SK-N-SH treated with all-trans-retinoic acid at 6 μM for 48 hours (cell line): ENCODE measurements at regions not wholly inside any gene's neighbourhood (a gene's known extent, or its start where the extent isn't known, plus 50 kb on each side); places are given as distances from the start of the nearest gene placed in this dataset.

Experiments used
- ATAC-seq: fragments of 200-7000 bp; cut with Tn5 transposase; 3 replicates; pipeline ENCODE4 v1.9.1; 2020; ENCODE audit warnings: mild to moderate bottlenecking, moderate library complexity
- ARNTL ChIP-seq: fragments of 450-650 bp; formaldehyde crosslinking; IDR thresholded peaks from 2 replicates; pipeline ENCODE4 v1.5.0; 2020; ENCODE audit warnings: low read depth, mild to moderate bottlenecking, moderate library complexity, borderline replicate concordance
- BACH2 ChIP-seq: fragments of 250-450 bp; sonication (Bioruptor Pico); IDR thresholded peaks from 2 replicates; pipeline ENCODE4 v1.9.0; 2021; ENCODE audit warnings: mild to moderate bottlenecking, borderline replicate concordance
- CSDC2 ChIP-seq: fragments of 250-450 bp; sonication (Bioruptor Pico); IDR thresholded peaks from 2 replicates; pipeline ENCODE4 v1.5.0; 2020; ENCODE audit warnings: mild to moderate bottlenecking, moderate library complexity
- ESRRG ChIP-seq: fragments of 250-450 bp; sonication (Bioruptor Pico); IDR thresholded peaks from 2 replicates; pipeline ENCODE4 v1.6.1; 2021; ENCODE audit warnings: mild to moderate bottlenecking
- GLIS3 ChIP-seq: fragments of 250-450 bp; sonication (Bioruptor Pico); IDR thresholded peaks from 2 replicates; pipeline ENCODE4 v1.5.0; 2020; ENCODE audit warnings: mild to moderate bottlenecking, moderate library complexity
- ISL1 ChIP-seq: fragments of 250-450 bp; sonication (Bioruptor Pico); IDR thresholded peaks from 2 replicates; pipeline ENCODE4 v2.1.2; 2022; ENCODE audit warnings: mild to moderate bottlenecking, moderate library complexity
- OSR1 ChIP-seq: fragments of 250-450 bp; sonication (Bioruptor Pico); IDR thresholded peaks from 2 replicates; pipeline ENCODE4 v1.8.0; 2022; ENCODE audit warnings: moderate library complexity, mild to moderate bottlenecking, inconsistent platforms
- PATZ1 ChIP-seq: fragments of 250-450 bp; sonication (Bioruptor Pico); IDR thresholded peaks from 2 replicates; pipeline ENCODE4 v1.8.0; 2020; ENCODE audit warnings: mild to moderate bottlenecking, moderate library complexity, borderline replicate concordance
- PPARA ChIP-seq: fragments of 250-450 bp; sonication (Bioruptor Pico); IDR thresholded peaks from 2 replicates; pipeline ENCODE4 v1.5.0; 2020; ENCODE audit warnings: mild to moderate bottlenecking, borderline replicate concordance
- SNAI2 ChIP-seq: fragments of 250-450 bp; sonication (Bioruptor Pico); IDR thresholded peaks from 2 replicates; pipeline ENCODE4 v1.5.0; 2020; ENCODE audit warnings: mild to moderate bottlenecking, moderate library complexity
- TCF4 ChIP-seq: fragments of 250-450 bp; sonication (Bioruptor Pico); IDR thresholded peaks from 2 replicates; pipeline ENCODE4 v1.8.0; 2021; ENCODE audit warnings: mild to moderate bottlenecking, moderate library complexity, borderline replicate concordance
- TOX ChIP-seq: fragments of 250-450 bp; sonication (Bioruptor Pico); IDR thresholded peaks from 2 replicates; pipeline ENCODE4 v1.8.0; 2021; ENCODE audit warnings: mild to moderate bottlenecking, moderate library complexity, borderline replicate concordance
- ZC3H10 ChIP-seq: fragments of 250-450 bp; sonication (Bioruptor Pico); IDR thresholded peaks from 2 replicates; pipeline ENCODE4 v1.5.1; 2021; ENCODE audit warnings: mild to moderate bottlenecking, moderate library complexity
- ZFP3 ChIP-seq: fragments of 250-450 bp; sonication (Bioruptor Pico); IDR thresholded peaks from 2 replicates; pipeline ENCODE4 v1.5.0; 2020; ENCODE audit warnings: mild to moderate bottlenecking, moderate library complexity
- ZFP30 ChIP-seq: fragments of 450-650 bp; formaldehyde crosslinking; IDR thresholded peaks from 2 replicates; pipeline ENCODE4 v1.5.0; 2022; ENCODE audit warnings: mild to moderate bottlenecking, moderate library complexity
- ZNF70 ChIP-seq: fragments of 450-650 bp; formaldehyde crosslinking; IDR thresholded peaks from 2 replicates; pipeline ENCODE4 v1.5.0; 2020; ENCODE audit warnings: mild to moderate bottlenecking, moderate library complexity
- ZNF8 ChIP-seq: fragments of 450-650 bp; formaldehyde crosslinking; IDR thresholded peaks from 2 replicates; pipeline ENCODE4 v1.5.0; 2020; ENCODE audit warnings: mild to moderate bottlenecking, moderate library complexity
- TF ChIP-seq, protein P1 (sequence below): fragments of 250-450 bp; sonication (Bioruptor Pico); IDR thresholded peaks from 2 replicates; pipeline ENCODE4 v1.8.0; 2021; ENCODE audit warnings: low read depth, mild to moderate bottlenecking, moderate library complexity, borderline replicate concordance
- TF ChIP-seq, protein P2 (sequence below): fragments of 250-450 bp; sonication (Bioruptor Pico); IDR thresholded peaks from 2 replicates; pipeline ENCODE4 v1.5.1; 2020; ENCODE audit warnings: low read depth, mild to moderate bottlenecking, moderate library complexity
- TF ChIP-seq, protein P3 (sequence below): fragments of 250-450 bp; sonication (Bioruptor Pico); IDR thresholded peaks from 2 replicates; pipeline ENCODE4 v1.5.1; 2021; ENCODE audit warnings: mild to moderate bottlenecking, moderate library complexity

DNA sequence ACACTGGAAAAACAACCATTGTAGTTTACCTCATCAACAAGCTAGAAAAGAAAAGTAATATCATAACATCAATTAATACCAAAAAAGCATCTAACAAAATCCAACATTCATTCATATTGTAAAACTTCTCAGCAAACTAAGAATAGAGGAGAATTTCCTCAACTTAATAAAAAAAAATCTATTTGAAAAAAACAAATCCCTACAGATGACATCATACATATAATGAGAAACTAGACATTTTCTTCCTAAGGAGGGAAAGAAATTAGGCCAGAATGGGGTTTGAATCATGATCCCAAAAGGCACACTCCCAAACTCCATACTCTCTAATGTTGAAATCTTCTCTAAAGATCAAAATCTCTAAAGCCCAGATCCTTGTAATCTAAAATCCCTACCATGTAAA is 460.0 kb downstream of the IRS1 start (continued):
- TF ChIP-seq, protein P1, sequence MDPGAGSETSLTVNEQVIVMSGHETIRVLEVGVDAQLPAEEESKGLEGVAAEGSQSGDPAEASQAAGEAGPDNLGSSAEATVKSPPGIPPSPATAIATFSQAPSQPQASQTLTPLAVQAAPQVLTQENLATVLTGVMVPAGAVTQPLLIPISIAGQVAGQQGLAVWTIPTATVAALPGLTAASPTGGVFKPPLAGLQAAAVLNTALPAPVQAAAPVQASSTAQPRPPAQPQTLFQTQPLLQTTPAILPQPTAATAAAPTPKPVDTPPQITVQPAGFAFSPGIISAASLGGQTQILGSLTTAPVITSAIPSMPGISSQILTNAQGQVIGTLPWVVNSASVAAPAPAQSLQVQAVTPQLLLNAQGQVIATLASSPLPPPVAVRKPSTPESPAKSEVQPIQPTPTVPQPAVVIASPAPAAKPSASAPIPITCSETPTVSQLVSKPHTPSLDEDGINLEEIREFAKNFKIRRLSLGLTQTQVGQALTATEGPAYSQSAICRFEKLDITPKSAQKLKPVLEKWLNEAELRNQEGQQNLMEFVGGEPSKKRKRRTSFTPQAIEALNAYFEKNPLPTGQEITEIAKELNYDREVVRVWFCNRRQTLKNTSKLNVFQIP: no peak

DNA sequence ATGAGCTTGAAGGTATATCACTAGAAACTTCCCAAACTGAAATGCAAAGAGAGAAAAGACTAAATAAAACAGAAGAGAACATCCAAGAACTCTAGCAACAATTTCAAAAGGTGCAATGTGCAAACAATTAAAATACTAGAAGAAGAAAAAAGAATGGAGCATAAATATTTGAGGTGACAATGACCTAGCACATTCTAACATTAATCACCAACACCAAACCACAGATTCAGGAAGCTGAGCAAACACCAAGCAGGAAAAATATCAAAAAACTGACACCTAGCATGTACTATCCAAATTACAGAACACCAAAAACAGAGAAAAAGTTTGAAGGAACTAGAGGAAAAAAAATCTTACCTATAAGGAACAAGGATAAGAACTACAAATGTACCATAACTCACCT is 460.8 kb downstream of the IRS1 start:
- no peak for TF ChIP-seq PPARA
- TF ChIP-seq PATZ1: no peak
- no peak for TF ChIP-seq ZC3H10 (CRISPR knock-in tag)
- TF ChIP-seq ZFP3 (CRISPR knock-in tag): no peak
- TF ChIP-seq TCF4 (CRISPR knock-in tag): no peak
- TF ChIP-seq BACH2 (CRISPR knock-in tag): no peak
- TF ChIP-seq, protein P2, sequence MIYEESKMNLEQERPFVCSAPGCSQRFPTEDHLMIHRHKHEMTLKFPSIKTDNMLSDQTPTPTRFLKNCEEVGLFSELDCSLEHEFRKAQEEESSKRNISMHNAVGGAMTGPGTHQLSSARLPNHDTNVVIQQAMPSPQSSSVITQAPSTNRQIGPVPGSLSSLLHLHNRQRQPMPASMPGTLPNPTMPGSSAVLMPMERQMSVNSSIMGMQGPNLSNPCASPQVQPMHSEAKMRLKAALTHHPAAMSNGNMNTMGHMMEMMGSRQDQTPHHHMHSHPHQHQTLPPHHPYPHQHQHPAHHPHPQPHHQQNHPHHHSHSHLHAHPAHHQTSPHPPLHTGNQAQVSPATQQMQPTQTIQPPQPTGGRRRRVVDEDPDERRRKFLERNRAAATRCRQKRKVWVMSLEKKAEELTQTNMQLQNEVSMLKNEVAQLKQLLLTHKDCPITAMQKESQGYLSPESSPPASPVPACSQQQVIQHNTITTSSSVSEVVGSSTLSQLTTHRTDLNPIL (CRISPR knock-in tag): no peak
- TF ChIP-seq ARNTL (CRISPR knock-in tag): no peak
- TF ChIP-seq, protein P1: no peak
- ATAC-seq: no peak

DNA sequence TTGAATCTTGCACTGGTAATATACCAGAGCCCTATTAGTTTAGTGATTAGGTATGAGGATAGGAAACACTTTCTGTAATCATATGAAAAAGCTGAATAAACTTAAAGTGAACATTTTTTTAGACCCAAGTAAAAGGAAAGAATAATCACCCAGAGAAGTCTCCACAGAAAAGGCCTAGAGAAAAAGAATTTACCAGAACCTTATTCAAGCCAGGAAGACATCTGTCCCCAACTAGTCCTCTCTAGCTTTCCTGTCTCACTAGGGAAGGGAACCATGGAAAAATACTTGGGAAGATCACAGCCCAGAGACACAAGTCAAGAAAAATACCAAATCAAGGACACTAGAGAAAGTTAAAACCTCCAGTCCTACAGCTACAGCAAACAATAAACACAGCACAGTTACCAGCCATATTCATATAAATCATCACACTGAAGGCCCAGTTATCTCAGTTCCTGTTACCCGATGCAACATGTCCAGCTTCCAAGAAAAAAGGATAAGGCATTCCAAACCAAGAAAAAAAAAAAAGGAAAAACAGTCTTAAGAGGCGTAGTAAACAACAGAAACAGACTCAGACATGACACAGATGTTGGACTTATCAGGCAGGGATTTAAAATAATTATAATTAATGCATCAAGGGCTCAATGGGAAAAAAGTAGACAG is 461.5 kb downstream of the IRS1 start:
- no peak for ATAC-seq

More for the DNA sequence above, 461.5 kb downstream of the IRS1 start:
- no peak for TF ChIP-seq CSDC2
- no peak for TF ChIP-seq PATZ1
- TF ChIP-seq ESRRG (CRISPR knock-in tag): no peak
- TF ChIP-seq, protein P1: no peak
- no peak for TF ChIP-seq PPARA
- no peak for TF ChIP-seq ZNF8 (CRISPR knock-in tag)
- TF ChIP-seq OSR1: no peak
- TF ChIP-seq ZC3H10 (CRISPR knock-in tag): no peak
- TF ChIP-seq ZFP3 (CRISPR knock-in tag): no peak
- no peak for TF ChIP-seq ISL1 (CRISPR knock-in tag)
- TF ChIP-seq ARNTL (CRISPR knock-in tag): no peak
- no peak for TF ChIP-seq SNAI2
- no peak for TF ChIP-seq TOX (CRISPR knock-in tag)
- no peak for TF ChIP-seq TCF4 (CRISPR knock-in tag)
- no peak for TF ChIP-seq GLIS3
- TF ChIP-seq, protein P3, sequence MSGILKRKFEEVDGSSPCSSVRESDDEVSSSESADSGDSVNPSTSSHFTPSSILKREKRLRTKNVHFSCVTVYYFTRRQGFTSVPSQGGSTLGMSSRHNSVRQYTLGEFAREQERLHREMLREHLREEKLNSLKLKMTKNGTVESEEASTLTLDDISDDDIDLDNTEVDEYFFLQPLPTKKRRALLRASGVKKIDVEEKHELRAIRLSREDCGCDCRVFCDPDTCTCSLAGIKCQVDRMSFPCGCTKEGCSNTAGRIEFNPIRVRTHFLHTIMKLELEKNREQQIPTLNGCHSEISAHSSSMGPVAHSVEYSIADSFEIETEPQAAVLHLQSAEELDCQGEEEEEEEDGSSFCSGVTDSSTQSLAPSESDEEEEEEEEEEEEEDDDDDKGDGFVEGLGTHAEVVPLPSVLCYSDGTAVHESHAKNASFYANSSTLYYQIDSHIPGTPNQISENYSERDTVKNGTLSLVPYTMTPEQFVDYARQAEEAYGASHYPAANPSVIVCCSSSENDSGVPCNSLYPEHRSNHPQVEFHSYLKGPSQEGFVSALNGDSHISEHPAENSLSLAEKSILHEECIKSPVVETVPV: no peak
- TF ChIP-seq BACH2 (CRISPR knock-in tag): no peak
- no peak for TF ChIP-seq ZNF70 (CRISPR knock-in tag)
- TF ChIP-seq ZFP30 (CRISPR knock-in tag): no peak
- TF ChIP-seq, all 23 proteins: peak for 0
